IMR-90 (cell line): ENCODE measurements at regions not wholly inside any gene's neighbourhood (a gene's known extent, or its start where the extent isn't known, plus 50 kb on each side); places are given as distances from the start of the nearest gene placed in this dataset.

Source experiments
- ATAC-seq: fragments of 200-7000 bp; cut with Tn5 transposase; 2 replicates; pipeline ENCODE4 v1.9.1; 2020; ENCODE audit warnings: low read depth, mild to moderate bottlenecking, moderate library complexity
- BruUV-seq: library from RNA; stranded (reverse); fragments of 400-500 nt; replicated peaks from 2 replicates; lab custom pipeline; 2021; lab: Mats Ljungman, UMichigan
- CTCF ChIA-PET: fragments of 300-600 bp; formaldehyde crosslinking; extraction: SDS; loops from one replicate; lab custom pipeline; 2021; ENCODE audit warnings: antibody characterized with exemption; lab: Yijun Ruan, JAX
- POLR2A ChIA-PET: fragments of 300-600 bp; sonication (Branson Sonifier 250); formaldehyde crosslinking; loops from one replicate; lab custom pipeline; 2022; ENCODE audit warnings: antibody characterized with exemption; ENCODE audit not compliant: unreplicated experiment; lab: Charles Lee
- DNase-seq: peaks from one replicate; pipeline ENCODE4 v3.0.0; 2013
- H2AFZ ChIP-seq: replicated peaks from 2 replicates; pipeline ENCODE3; 2013; ENCODE audit warnings: low read length, mild to moderate bottlenecking; ENCODE audit not compliant: poor library complexity
- H2AK5ac ChIP-seq: 2 replicates; pipeline ENCODE4 v1.6.1; 2013; ENCODE audit warnings: low read depth, low read length, inconsistent platforms
- H2AK9ac ChIP-seq: replicated peaks from 2 replicates; pipeline ENCODE3; 2013; ENCODE audit warnings: mild to moderate bottlenecking, low read depth, low read length, moderate library complexity; ENCODE audit not compliant: poor library complexity
- H2BK120ac ChIP-seq: 2 replicates; pipeline ENCODE4 v1.6.1; 2013; ENCODE audit warnings: low read depth, low read length, inconsistent platforms
- H2BK15ac ChIP-seq: 3 replicates; pipeline ENCODE4 v1.6.1; 2013; ENCODE audit warnings: low read depth, low read length, inconsistent platforms
- H2BK20ac ChIP-seq: 2 replicates; pipeline ENCODE4 v1.6.1; 2013; ENCODE audit warnings: low read depth, mild to moderate bottlenecking, inconsistent platforms, low read length, moderate library complexity
- H2BK5ac ChIP-seq: 2 replicates; pipeline ENCODE4 v1.6.1; 2013; ENCODE audit warnings: mild to moderate bottlenecking, low read depth, low read length, inconsistent platforms; ENCODE audit not compliant: poor library complexity, severe bottlenecking
- H3K14ac ChIP-seq: replicated peaks from 2 replicates; pipeline ENCODE4 v1.6.1; 2013; ENCODE audit warnings: low read depth, low read length, inconsistent platforms
- H3K18ac ChIP-seq: 2 replicates; pipeline ENCODE4 v1.6.1; 2013; ENCODE audit warnings: low read depth, low read length, control low read depth
- H3K23ac ChIP-seq: 2 replicates; pipeline ENCODE4 v1.6.1; 2013; ENCODE audit warnings: low read depth, low read length, inconsistent platforms
- H3K27ac ChIP-seq: 2 replicates; pipeline ENCODE4 v1.5.1; 2013; ENCODE audit warnings: mild to moderate bottlenecking, control low read depth, low read length; ENCODE audit not compliant: insufficient read depth
- H3K27me3 ChIP-seq: 2 replicates; pipeline ENCODE4 v1.6.1; 2013; ENCODE audit warnings: low read length; ENCODE audit not compliant: control insufficient read depth, insufficient read depth
- H3K36me3 ChIP-seq: 2 replicates; pipeline ENCODE4 v1.6.1; 2013; ENCODE audit warnings: low read length, mixed read lengths; ENCODE audit not compliant: control insufficient read depth, insufficient read depth
- H3K4ac ChIP-seq: 2 replicates; pipeline ENCODE4 v1.6.1; 2013; ENCODE audit warnings: low read depth, low read length, inconsistent platforms
- H3K4me1 ChIP-seq: 2 replicates; pipeline ENCODE4 v1.6.1; 2013; ENCODE audit warnings: low read length, mixed read lengths; ENCODE audit not compliant: control insufficient read depth, insufficient read depth
- H3K4me2 ChIP-seq: 2 replicates; pipeline ENCODE4 v1.6.1; 2013; ENCODE audit warnings: low read depth, mild to moderate bottlenecking, control low read depth, low read length, moderate library complexity
- H3K4me3 ChIP-seq: 2 replicates; pipeline ENCODE4 v1.5.1; 2013; ENCODE audit warnings: low read depth, mild to moderate bottlenecking, control low read depth, low read length, moderate library complexity; ENCODE audit not compliant: insufficient read depth
- H3K56ac ChIP-seq: 2 replicates; pipeline ENCODE4 v1.6.1; 2013; ENCODE audit warnings: low read length, inconsistent platforms; ENCODE audit not compliant: insufficient read depth; ENCODE audit errors: extremely low read depth
- H3K79me1 ChIP-seq, 2 experiments: 2 replicates each; pipeline ENCODE4 v1.6.1; 2013; ENCODE audit warnings: low read length in 2 of 2, inconsistent platforms in 1 of 2, low read depth in 1 of 2
- H3K9ac ChIP-seq: 2 replicates; pipeline ENCODE4 v1.6.1; 2013; ENCODE audit warnings: low read depth, low read length, control low read depth
- H3K9me1 ChIP-seq: 2 replicates; pipeline ENCODE4 v1.6.1; 2013; ENCODE audit warnings: low read length, inconsistent platforms; ENCODE audit not compliant: insufficient read depth
- H3K9me3 ChIP-seq: 2 replicates; pipeline ENCODE4 v1.6.1; 2013; ENCODE audit warnings: low read length; ENCODE audit not compliant: control insufficient read depth, insufficient read depth
- H4K20me1 ChIP-seq: 2 replicates; pipeline ENCODE4 v1.6.1; 2013; ENCODE audit warnings: low read length, inconsistent platforms; ENCODE audit not compliant: insufficient read depth
- H4K5ac ChIP-seq: 2 replicates; pipeline ENCODE4 v1.6.1; 2013; ENCODE audit warnings: mild to moderate bottlenecking, low read depth, low read length, control low read depth
- H4K8ac ChIP-seq, 2 experiments: 2 replicates each; pipeline ENCODE4 v1.6.1; 2013; ENCODE audit warnings: low read depth in 2 of 2, low read length in 2 of 2, control low read depth in 1 of 2, inconsistent platforms in 1 of 2
- H4K91ac ChIP-seq: 2 replicates; pipeline ENCODE4 v1.6.1; 2013; ENCODE audit warnings: low read depth, low read length, inconsistent platforms; ENCODE audit not compliant: insufficient read depth
- BHLHE40 ChIP-seq: fragments of 150-350 bp; IDR thresholded peaks from 2 replicates; pipeline ENCODE4 v1.6.1; 2016; ENCODE audit warnings: mild to moderate bottlenecking, low read depth, low read length
- CEBPB ChIP-seq: IDR thresholded peaks from 2 replicates; pipeline ENCODE4 v1.6.1; 2012; ENCODE audit warnings: low read depth, low read length, improper control_type of control experiment
- CHD1 ChIP-seq: IDR thresholded peaks from 2 replicates; pipeline ENCODE4 v1.6.1; 2012; ENCODE audit warnings: low read depth, low read length, improper control_type of control experiment
- ELK1 ChIP-seq: fragments of 150-350 bp; IDR thresholded peaks from 2 replicates; pipeline ENCODE4 v1.6.1; 2016; ENCODE audit warnings: low read depth, mild to moderate bottlenecking, low read length, moderate library complexity, borderline replicate concordance
- FOS ChIP-seq: fragments of 150-350 bp; IDR thresholded peaks from 2 replicates; pipeline ENCODE4 v1.6.1; 2016; ENCODE audit warnings: low read depth, low read length
- MAFK ChIP-seq: IDR thresholded peaks from 2 replicates; pipeline ENCODE4 v1.6.1; 2012; ENCODE audit warnings: low read depth, low read length, improper control_type of control experiment
- MAZ ChIP-seq: IDR thresholded peaks from 2 replicates; pipeline ENCODE4 v1.6.1; 2012; ENCODE audit warnings: low read depth, mild to moderate bottlenecking, low read length, improper control_type of control experiment, moderate library complexity, borderline replicate concordance
- MXI1 ChIP-seq: IDR thresholded peaks from 2 replicates; pipeline ENCODE4 v1.6.1; 2012; ENCODE audit warnings: low read depth, mild to moderate bottlenecking, low read length, moderate library complexity, borderline replicate concordance
- RAD21 ChIP-seq: IDR thresholded peaks from 2 replicates; pipeline ENCODE4 v1.6.1; 2012; ENCODE audit warnings: low read length, improper control_type of control experiment
- RCOR1 ChIP-seq: IDR thresholded peaks from 2 replicates; pipeline ENCODE4 v1.6.1; 2012; ENCODE audit warnings: mild to moderate bottlenecking, low read length, improper control_type of control experiment; ENCODE audit not compliant: insufficient replicate concordance
- RFX5 ChIP-seq: IDR thresholded peaks from 2 replicates; pipeline ENCODE4 v1.8.0; 2012; ENCODE audit warnings: low read depth, mild to moderate bottlenecking, low read length, moderate library complexity
- SMC3 ChIP-seq: fragments of 150-350 bp; IDR thresholded peaks from 2 replicates; pipeline ENCODE4 v1.6.1; 2016; ENCODE audit warnings: low read depth, mild to moderate bottlenecking, antibody characterized with exemption, low read length, moderate library complexity
- USF2 ChIP-seq: fragments of 150-350 bp; IDR thresholded peaks from 2 replicates; pipeline ENCODE4 v1.6.1; 2017; ENCODE audit warnings: mild to moderate bottlenecking, antibody characterized with exemption, low read length, low read depth
- WGBS, 2 experiments: methylation state at CpG; one replicate each; pipeline versions ENCODE4 v1.1.5 to v1.1.7; 2013; ENCODE audit warnings: missing lambda C conversion rate in 2 of 2; ENCODE audit not compliant: insufficient read length in 1 of 2; ENCODE audit errors: extremely low coverage in 2 of 2; 5-methylcytosine and 5-hydroxymethylcytosine counted together
- dilution Hi-C: fragments of 300-500 bp; cut with HindIII; formaldehyde crosslinking; loops from one replicate; pipeline ENCODE4 v1.14.3; 2018; ENCODE audit warnings: low sequenced_read_pairs; ENCODE audit not compliant: unreplicated experiment
- in situ Hi-C: fragments of 300-500 bp; cut with MboI; formaldehyde crosslinking; loops from 3 replicates; pipeline ENCODE4 v1.14.3; 2019; ENCODE audit warnings: low sequenced_read_pairs, inconsistent platforms, mixed read lengths
- intact Hi-C: fragments of 100-400 bp; cut with micrococcal nuclease; formaldehyde crosslinking; loops from 2 replicates; pipeline ENCODE4 v1.10.0; 2022

DNA sequence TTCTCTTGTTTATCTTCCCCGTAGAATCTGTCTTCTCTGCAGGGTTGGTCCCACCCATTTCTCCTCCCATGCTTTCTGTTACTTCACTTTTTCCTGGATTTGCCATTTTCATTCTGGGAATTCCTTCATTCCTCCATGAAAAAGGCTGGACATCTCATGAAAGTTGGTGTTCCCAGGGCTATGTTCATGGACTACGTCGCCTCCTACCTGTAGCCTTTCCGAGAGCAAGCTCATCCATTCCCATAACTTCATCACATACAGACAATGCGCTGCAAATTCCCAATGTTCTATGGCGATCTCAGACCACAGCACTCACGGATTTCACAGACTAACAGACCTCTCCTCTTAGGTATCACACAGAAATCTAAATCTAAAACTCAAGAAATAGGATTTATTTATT lies 217.1 kb downstream of the EXOC5 start:
- BruUV-seq, result no TSS peak
- no peaks in the 10 kb centered on the region for H4K20me1 ChIP-seq
- H3K27ac ChIP-seq, result no peak overlapping the region
- no peak for ATAC-seq
- no peaks in the 10 kb centered on the region for H3K36me3 ChIP-seq
- H3K9ac ChIP-seq, result no peak overlapping the region
- POLR2A ChIA-PET, result no interaction called here
- no peaks in the 10 kb centered on the region for H3K9me1 ChIP-seq
- H4K91ac ChIP-seq, result no peak overlapping the region
- in situ Hi-C loops (no loop called here), intact Hi-C loops (no loop called here), dilution Hi-C loops (no loop called here)
- no peak overlapping the region for H2AK5ac ChIP-seq
- TF ChIP-seq SMC3, result no peak
- no peak for TF ChIP-seq MAFK
- no peak for TF ChIP-seq CEBPB
- no peak for TF ChIP-seq FOS
- TF ChIP-seq RCOR1, result no peak
- TF ChIP-seq RAD21, result no peak
- no peak for TF ChIP-seq BHLHE40
- no peak for TF ChIP-seq ELK1
- TF ChIP-seq MXI1, result no peak
- no peak for TF ChIP-seq CHD1
- no peak for TF ChIP-seq RFX5
- no peak for TF ChIP-seq USF2
- no peak for TF ChIP-seq MAZ
- no peak overlapping the region for H2AK9ac ChIP-seq
- no peak overlapping the region for H2BK120ac ChIP-seq
- no peak overlapping the region for H4K5ac ChIP-seq
- H3K4me1 ChIP-seq, result no peaks in the 10 kb centered on the region
- H3K23ac ChIP-seq, result no peak overlapping the region
- DNase-seq, result no peak
- CTCF ChIA-PET, result no interaction called here
- no peaks in the 10 kb centered on the region for H3K27me3 ChIP-seq
- H2AFZ ChIP-seq, result no peak overlapping the region
- no peaks in the 10 kb centered on the region for H3K79me1 ChIP-seq
- H3K4ac ChIP-seq, result no peak overlapping the region
- H4K8ac ChIP-seq, result no peak overlapping the region
- no peak overlapping the region for H3K4me3 ChIP-seq
- no peak overlapping the region for H3K4me2 ChIP-seq
- H2BK5ac ChIP-seq, result no peak overlapping the region
- no peak overlapping the region for H2BK20ac ChIP-seq
- no peak overlapping the region for H3K56ac ChIP-seq
- H3K9me3 ChIP-seq, result 0 out of 2 replicates have a peak, but pooled peaks cover 2% of the 10 kb centered on the region
- H3K18ac ChIP-seq, result no peak overlapping the region
- H3K14ac ChIP-seq, result no peak overlapping the region
- no peak overlapping the region for H2BK15ac ChIP-seq
- 60% methylated on average over 1 of the region's 7 CpGs; no CpG with 5 or more reads in 1 of the 2 experiments for WGBS, 2 experiments
